GM21723 (cell line): ENCODE measurements at regions not wholly inside any gene's neighbourhood (a gene's known extent, or its start where the extent isn't known, plus 50 kb on each side); places are given as distances from the start of the nearest gene placed in this dataset.
"Not testable (repeated sequence)": the region's sequence is repeated elsewhere in the genome, so short reads cannot be mapped to it uniquely, and the experiment has no call there.

ENCODE experiments used
- ATAC-seq: cut with Tn5 transposase; IDR thresholded peaks from one replicate; pipeline ENCODE4 v1.9.1; 2021; ENCODE audit warnings: mild to moderate bottlenecking, moderate library complexity; ENCODE audit not compliant: unreplicated experiment

DNA sequence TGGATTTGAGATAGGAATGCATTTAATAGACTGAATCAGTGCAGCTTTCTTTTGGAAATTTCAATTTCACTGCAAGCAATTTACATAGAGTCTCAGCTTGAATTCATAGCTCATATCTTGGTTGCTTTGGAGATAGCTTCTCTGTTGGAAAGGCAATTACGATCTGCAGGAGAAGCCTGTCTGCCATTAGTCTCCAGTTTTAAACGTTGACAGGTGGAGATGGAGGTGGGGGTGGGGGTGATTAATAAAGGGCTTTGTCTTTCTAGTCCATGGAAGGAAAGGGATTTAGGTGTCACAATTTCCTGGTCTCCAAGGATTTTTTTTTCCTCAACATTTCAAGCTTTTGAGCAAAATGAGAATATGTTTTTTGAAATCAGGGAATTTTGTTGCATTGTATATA, 184.7 kb downstream of the CARTPT start:
- no peak for ATAC-seq

GRCh38 chr5:71904852-71905251, 185.8 kb downstream of the CARTPT start:
- ATAC-seq, result no peak

- ATAC-seq, result no peak
Observed at GRCh38 chr5:71905834-71906711, 187.0 kb downstream of the CARTPT start.

DNA sequence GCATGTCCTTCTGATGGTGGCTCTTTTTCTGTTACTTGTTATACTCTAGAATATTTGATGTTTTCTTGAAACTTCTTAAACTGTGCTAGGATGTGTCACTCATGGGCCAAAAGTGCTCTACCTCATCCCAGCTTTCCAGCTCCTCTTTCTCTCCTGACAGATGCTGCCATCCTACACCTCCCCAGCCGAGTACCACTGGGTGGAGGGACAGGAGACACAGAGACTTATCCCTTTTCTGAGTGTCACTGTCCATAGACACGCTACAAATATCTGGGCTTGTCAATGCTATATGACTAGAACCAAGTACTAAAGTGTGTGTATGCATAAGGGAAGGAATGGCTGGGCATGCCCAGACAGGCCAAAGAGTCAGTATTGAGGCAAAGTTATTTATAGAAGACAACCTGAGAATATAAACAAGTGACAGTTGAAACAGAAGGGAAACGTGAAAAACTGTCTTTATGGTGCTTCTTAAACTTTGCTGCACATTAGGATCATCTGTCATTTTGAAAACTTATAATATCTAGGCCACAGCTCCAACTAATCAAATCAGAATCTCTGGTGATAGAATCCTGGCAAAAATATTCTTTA, 188.0 kb downstream of the CARTPT start:
- peak; percentile 60 for ATAC-seq

- ATAC-seq, result no peak
Observed at GRCh38 chr5:71907608-71908145, 188.6 kb downstream of the CARTPT start.

DNA sequence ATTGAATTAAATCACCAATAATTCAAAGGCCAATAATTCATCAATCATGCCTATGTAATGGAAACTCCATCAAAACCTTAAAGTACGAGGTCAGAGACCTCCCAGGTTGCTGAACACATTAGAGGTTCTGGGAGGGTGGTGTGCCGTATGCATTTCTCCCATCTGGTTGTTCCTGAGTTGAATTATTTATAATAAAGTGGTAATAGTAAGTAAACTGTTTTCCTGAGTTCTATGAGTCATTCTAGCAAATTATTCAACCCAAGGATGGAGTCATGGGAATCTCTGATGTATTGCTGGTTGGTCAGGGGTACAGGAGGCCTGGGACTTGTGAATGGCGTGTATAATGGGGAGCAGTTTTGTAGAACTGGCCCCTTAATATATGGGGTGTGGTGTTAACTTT, 191.7 kb downstream of the CARTPT start:
- ATAC-seq, result no peak

DNA sequence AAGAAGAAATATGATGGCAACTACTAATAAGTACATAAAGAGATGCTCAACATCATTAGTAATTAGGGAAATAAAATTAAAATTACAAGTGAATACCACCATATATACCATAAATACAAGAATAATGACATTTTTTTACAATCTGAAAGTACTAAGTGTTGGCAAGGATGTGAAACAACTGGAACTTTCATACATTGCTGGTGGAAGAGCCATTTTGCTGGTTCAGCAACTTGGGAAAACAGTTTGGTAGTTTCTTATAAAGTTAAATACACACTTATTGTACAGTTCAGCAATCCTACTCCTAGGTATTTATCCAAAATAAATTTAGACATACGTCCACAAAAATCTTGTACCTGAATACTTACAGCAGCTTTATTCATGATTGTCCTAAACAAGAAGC, 192.9 kb downstream of the CARTPT start:
- ATAC-seq, result no peak

- ATAC-seq, result no peak
Observed at GRCh38 chr5:71914281-71914680, 193.0 kb upstream of the MAP1B start.

- ATAC-seq, result no peak
Observed at GRCh38 chr5:71922584-71923106, 184.6 kb upstream of the MAP1B start.

DNA sequence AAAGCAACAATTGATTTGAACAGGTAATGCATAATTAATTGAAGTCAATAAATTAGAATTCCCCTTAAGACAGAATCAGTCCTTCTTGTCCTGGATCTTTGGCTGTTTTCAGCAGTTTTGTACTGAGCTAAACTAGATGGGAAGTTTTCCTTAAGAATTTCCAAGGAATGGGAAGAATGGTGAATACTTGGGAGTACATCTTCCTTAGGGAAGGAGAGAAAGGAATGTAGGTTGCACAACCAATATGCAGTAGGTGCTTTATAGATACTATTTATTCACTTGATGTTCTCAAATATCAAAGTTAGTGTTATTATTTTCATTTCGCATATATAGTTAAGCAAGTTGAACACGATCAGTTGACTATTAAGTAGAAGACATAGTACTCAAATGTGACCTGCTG, 183.5 kb upstream of the MAP1B start:
- ATAC-seq, result no peak

DNA sequence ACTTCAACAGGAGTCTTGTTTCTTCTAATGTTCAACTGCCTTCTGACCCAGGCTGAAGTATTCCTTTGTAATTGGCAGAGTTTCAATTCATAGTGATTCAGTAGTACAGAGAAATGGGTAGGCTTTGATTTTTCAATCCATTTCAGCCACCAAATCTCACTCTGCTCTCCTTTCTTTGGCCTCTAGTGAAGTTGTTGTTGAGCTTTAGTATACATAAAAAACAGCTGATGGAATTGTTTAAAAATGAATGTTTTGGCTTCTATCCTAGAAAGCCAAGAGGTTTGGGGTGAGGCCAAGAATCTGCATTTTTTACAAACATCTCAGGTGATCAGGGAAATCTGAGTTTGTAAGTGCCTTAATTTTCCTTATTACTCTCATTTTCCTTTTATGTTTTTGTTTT, 182.9 kb upstream of the MAP1B start:
- no peak for ATAC-seq

DNA sequence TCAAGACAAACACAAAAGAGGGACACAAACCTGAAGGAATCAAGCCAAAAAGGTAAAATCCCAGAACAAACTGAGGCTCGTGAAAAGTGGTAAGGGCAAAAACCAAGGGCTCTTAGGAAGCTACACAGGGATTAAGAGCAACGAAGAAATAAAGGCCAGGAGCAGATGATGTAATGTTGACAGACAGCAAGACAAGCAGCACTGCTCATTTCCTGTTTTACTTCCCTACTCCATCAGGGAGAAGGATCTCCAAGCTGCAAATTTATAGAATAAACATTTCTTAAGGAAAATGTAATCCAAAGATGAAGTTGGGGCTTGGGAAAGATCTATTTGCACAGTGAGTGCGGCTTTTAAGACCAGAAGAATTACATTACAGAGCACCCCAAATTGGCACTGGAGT, 182.3 kb upstream of the MAP1B start:
- no peak for ATAC-seq

- ATAC-seq, result no peak
Observed at GRCh38 chr5:71925608-71926091, 181.6 kb upstream of the MAP1B start.

DNA sequence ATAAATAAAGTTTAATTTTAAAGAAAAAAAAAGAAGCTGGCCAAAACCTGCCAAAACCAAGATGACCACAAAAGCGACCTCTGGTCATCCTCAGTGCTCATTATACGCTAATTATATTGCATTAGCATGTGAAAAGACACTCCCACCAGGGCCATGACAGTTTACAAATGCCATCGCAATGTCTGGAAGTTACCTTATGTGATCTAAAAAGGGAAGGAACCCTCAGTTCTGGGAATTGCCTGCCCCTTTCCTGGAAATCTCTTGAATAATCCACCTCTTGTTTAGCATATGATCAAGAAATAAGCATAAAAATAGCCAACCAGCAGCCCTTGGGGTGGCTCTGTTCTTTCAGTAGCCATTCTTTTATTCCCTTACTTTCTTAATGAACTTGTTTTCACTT, 178.3 kb upstream of the MAP1B start:
- ATAC-seq, result no peak

GRCh38 chr5:71930554-71930953, 176.7 kb upstream of the MAP1B start:
- ATAC-seq, result not testable (repeated sequence)

GRCh38 chr5:71932131-71932654, 175.1 kb upstream of the MAP1B start:
- no peak for ATAC-seq

DNA sequence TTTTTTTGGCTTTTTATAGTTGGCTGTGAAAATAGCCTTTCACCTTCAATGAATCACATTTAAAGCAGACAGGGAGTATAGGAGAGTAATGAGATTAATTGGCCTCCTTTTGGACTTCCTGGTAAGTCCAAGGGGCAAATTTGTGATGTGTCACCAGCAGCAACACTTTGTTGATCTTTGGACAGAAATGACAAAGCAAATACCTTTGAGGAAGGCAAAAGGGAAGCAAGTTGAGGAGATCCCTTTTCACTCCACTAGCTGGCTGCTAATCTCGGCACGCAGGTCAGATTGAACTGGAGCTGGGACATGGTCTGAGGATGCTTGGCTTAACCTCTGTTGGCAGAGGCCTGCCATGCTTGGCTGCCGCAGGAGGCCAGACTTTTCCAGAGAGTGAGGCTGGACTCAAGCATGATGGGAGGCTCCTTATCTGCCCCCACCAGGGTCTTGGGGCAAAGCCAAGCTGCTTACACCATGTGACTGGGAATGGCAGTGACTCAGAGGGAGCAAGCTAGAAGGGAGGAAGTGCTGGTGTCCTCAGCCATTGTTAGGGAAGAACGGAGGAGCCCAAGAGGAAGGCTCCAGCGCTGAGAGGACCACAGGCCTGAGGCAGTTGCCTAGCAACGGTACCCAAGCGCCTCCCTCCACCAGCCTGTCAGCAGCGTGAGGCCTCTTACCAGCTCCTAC, 174.5 kb upstream of the MAP1B start:
- ATAC-seq, result no peak

DNA sequence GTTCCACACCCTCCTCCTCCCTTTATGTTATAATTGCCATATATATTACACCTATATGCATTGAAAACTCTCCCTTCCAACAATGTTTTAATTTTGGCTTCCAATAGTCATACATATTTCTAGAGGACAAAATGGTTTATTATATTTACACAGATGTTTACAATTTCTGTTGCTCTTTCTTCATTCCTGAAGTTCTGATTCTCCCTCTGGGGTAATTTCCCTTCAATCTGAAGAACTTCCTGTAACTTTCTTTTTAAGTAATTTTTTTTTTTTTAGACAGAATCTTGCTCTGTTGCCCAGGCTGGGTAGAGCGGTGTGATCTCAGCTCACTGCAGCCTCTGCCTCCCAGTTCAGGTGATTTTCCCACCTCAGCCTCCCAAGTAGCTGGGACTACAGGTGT, 173.0 kb upstream of the MAP1B start:
- ATAC-seq, result no peak

- no peak for ATAC-seq
Observed at GRCh38 chr5:71937921-71938698, 169.2 kb upstream of the MAP1B start.

- ATAC-seq, result no peak
Observed at GRCh38 chr5:71938895-71939294, 168.4 kb upstream of the MAP1B start.
